T-cell (primary cell): ENCODE measurements at regions not wholly inside any gene's neighbourhood (a gene's known extent, or its start where the extent isn't known, plus 50 kb on each side); places are given as distances from the start of the nearest gene placed in this dataset.

Source experiments
- ATAC-seq, 4 experiments: fragments of 200-7000 bp in 3 of 4; fragments of 150-1000 bp in 1 of 4; cut with Tn5 transposase; replicated peaks in 1 of 4; 1 replicate in 3 of 4; 2 replicates in 1 of 4; pipeline ENCODE4 v1.10.0; 2021; ENCODE audit warnings: moderate library complexity in 3 of 4, mild to moderate bottlenecking in 2 of 4, moderate number of reproducible peaks in 1 of 4
- CTCF ChIA-PET, 2 donors: fragments of 300-600 bp; sonication (Branson Sonifier 250); formaldehyde crosslinking; loops; one replicate each; lab custom pipeline; 2022; ENCODE audit warnings: antibody characterized with exemption in 2 of 2; lab: Charles Lee
- POLR2A ChIA-PET, 2 donors: fragments of 300-600 bp; sonication (Branson Sonifier 250); formaldehyde crosslinking; loops; one replicate each; lab custom pipeline; 2022; ENCODE audit warnings: antibody characterized with exemption in 2 of 2; lab: Charles Lee
- DNase-seq, 35 experiments: peaks; one replicate each; pipeline versions ENCODE4 v3.0.0 to v3.0.0-alpha.2; 2013 to 2023
- H3K27ac ChIP-seq: one replicate; pipeline ENCODE4 v1.5.1; 2013; ENCODE audit warnings: low read length
- H3K27me3 ChIP-seq, 2 experiments: replicated peaks in 1 of 2; 1 replicate in 1 of 2; 2 replicates in 1 of 2; pipeline versions ENCODE4 v1.6.1 to v1.7.0; 2013; ENCODE audit warnings: low read length in 1 of 2, mixed read lengths in 1 of 2; ENCODE audit not compliant: control insufficient read depth in 2 of 2, insufficient read depth in 2 of 2; ENCODE audit errors: extremely low read depth in 1 of 2
- H3K36me3 ChIP-seq, 2 donors: 1 replicate in 1 of 2; 2 replicates in 1 of 2; pipeline versions ENCODE4 v1.6.1 to v1.7.0; 2013; ENCODE audit warnings: low read length in 1 of 2; ENCODE audit not compliant: control insufficient read depth in 2 of 2, insufficient read depth in 1 of 2; ENCODE audit errors: extremely low read depth in 1 of 2
- H3K4me1 ChIP-seq, 2 experiments: 1 replicate in 1 of 2; 2 replicates in 1 of 2; pipeline versions ENCODE4 v1.6.1 to v1.7.0; 2013; ENCODE audit warnings: low read length in 2 of 2, mixed read lengths in 1 of 2; ENCODE audit not compliant: insufficient read depth in 2 of 2, control insufficient read depth in 1 of 2; ENCODE audit errors: extremely low read depth in 1 of 2
- H3K4me3 ChIP-seq, 2 donors: 1 replicate in 1 of 2; 2 replicates in 1 of 2; pipeline versions ENCODE4 v1.5.1 to v1.7.0; 2013; ENCODE audit warnings: mild to moderate bottlenecking in 2 of 2, low read length in 1 of 2, moderate library complexity in 1 of 2; ENCODE audit not compliant: control insufficient read depth in 1 of 2; ENCODE audit errors: extremely low read depth in 1 of 2
- H3K9me3 ChIP-seq: 2 replicates; pipeline ENCODE4 v1.7.0; 2013
- H3K27ac Mint-ChIP-seq, 2 donors: one replicate each; pipeline ENCODE4 v1.8.0; 2020 to 2021; ENCODE audit warnings: mild to moderate bottlenecking in 2 of 2, mixed read lengths in 2 of 2
- H3K27me3 Mint-ChIP-seq, 2 donors: one replicate each; pipeline ENCODE4 v1.8.0; 2021 to 2022; ENCODE audit warnings: mixed read lengths in 2 of 2
- H3K36me3 Mint-ChIP-seq: one replicate; pipeline ENCODE4 v1.8.0; 2021; ENCODE audit warnings: mixed read lengths
- H3K4me1 Mint-ChIP-seq, 3 donors: one replicate each; pipeline ENCODE4 v1.8.0; 2020 to 2022; ENCODE audit warnings: mixed read lengths in 3 of 3, mild to moderate bottlenecking in 1 of 3
- H3K4me3 Mint-ChIP-seq, 3 donors: one replicate each; pipeline ENCODE4 v1.8.0; 2020 to 2022; ENCODE audit warnings: mild to moderate bottlenecking in 3 of 3, mixed read lengths in 3 of 3, moderate library complexity in 3 of 3
- H3K9me3 Mint-ChIP-seq, 3 donors: one replicate each; pipeline ENCODE4 v1.8.0; 2020 to 2022; ENCODE audit warnings: mixed read lengths in 3 of 3
- WGBS: methylation state at CpG from one replicate; pipeline ENCODE4 v1.1.5; 2013; ENCODE audit warnings: missing lambda C conversion rate; ENCODE audit not compliant: insufficient coverage; 5-methylcytosine and 5-hydroxymethylcytosine counted together

- H3K36me3 Mint-ChIP-seq: no peaks in the 10 kb centered on the region
- peaks cover 20 to 23% (median 22%) of the 10 kb centered on the region in 3 donors for H3K4me1 Mint-ChIP-seq
- ChIA-PET CTCF (interaction anchor here (0.8 to 2.4 kb wide), 4 partner anchors 15 to 304 kb away, joined by 3 to 9 read pairs (median 6); no protein-coding TSS in a partner anchor), POLR2A (no interaction called here)
- Histone ChIP-seq H3K27me3 (peaks cover 0 to 9% of the 10 kb centered on the region in 2 experiments), H3K4me1 (peaks cover 10 to 13% of the 10 kb centered on the region in 2 experiments), H3K36me3 (no peaks in the 10 kb centered on the region), H3K4me3 (no peak overlapping the region), H3K9me3 (peaks cover 3% of the 10 kb centered on the region), H3K27ac (no peak overlapping the region)
- DNase-seq (no peak), ATAC-seq (no peak)
- 98% methylated on average over 4 of the region's 5 CpGs for WGBS
- peaks cover 2 to 4% (median 3%) of the 10 kb centered on the region in 3 donors for H3K9me3 Mint-ChIP-seq
- no peak overlapping the region for H3K4me3 Mint-ChIP-seq
- no peak overlapping the region for H3K27ac Mint-ChIP-seq
- no peaks in the 10 kb centered on the region for H3K27me3 Mint-ChIP-seq
Observed at GRCh38 chr21:15521644-15522001, 208.2 kb upstream of the USP25 start.

DNA sequence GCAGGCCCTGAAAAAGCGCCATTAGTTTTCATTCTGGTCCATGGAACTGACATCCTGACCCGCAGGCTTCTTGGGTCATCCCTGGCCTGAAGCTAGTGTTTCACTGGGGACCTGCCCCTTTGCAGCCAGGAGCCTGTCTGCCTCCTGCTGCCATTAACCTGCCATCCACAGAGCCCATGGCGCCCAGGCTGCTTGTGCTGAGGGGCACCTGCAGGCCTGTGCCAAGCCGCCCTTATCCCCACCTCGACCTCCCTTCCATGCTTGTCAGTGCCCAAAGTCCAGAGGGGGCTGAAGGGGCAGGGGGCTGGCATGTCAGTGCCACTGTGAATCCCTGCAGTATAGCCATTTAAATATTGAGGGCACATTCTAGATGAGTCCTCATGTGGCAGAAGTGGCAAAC lies 207.6 kb upstream of the USP25 start:
- Histone ChIP-seq H3K27ac (no peak overlapping the region), H3K4me1 (peaks cover 15 to 16% of the 10 kb centered on the region in 2 experiments), H3K4me3 (no peak overlapping the region), H3K36me3 (no peaks in the 10 kb centered on the region), H3K9me3 (peaks cover 3% of the 10 kb centered on the region), H3K27me3 (peaks cover 0 to 9% of the 10 kb centered on the region in 2 experiments)
- CTCF ChIA-PET: interaction anchor here in 1 of 2 donors (2.4 kb wide), 2 partner anchors 31 to 39 kb away, joined by 9 read pairs; no protein-coding TSS in a partner anchor
- 100% methylated on average over 2 of the region's 5 CpGs for WGBS
- no peaks in the 10 kb centered on the region for H3K27me3 Mint-ChIP-seq
- H3K9me3 Mint-ChIP-seq: peaks cover 2 to 4% (median 3%) of the 10 kb centered on the region in 3 donors
- no peak overlapping the region for H3K27ac Mint-ChIP-seq
- H3K4me1 Mint-ChIP-seq: peaks cover 24 to 27% (median 24%) of the 10 kb centered on the region in 3 donors
- H3K36me3 Mint-ChIP-seq: no peaks in the 10 kb centered on the region
- H3K4me3 Mint-ChIP-seq: no peak overlapping the region
- no peak for ATAC-seq
- POLR2A ChIA-PET: no interaction called here
- no peak for DNase-seq

DNA sequence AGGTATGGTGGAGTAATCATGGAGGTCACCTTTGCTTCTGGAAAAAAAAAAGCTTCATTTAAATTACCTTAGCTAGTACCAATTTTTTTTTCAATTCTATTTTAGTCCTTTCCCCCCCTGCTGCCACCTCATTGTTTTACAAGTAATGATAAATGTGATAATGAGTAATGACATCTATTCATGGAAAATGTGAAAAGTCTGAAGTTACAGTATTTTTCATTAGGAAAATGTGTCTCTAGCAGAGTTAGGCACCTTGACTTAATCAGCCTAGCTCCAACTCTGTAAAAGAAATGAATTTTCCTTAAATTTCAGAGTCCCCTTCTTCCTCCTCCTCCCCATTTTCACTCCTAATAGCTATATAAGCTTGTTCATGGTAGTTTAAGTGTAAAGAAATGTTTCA lies 204.9 kb upstream of the USP25 start:
- H3K9me3 Mint-ChIP-seq: no peaks in the 10 kb centered on the region

GRCh38 chr21:15526798-15527197 lies 203.0 kb upstream of the USP25 start:
- Mint-ChIP-seq H3K9me3 (no peaks in the 10 kb centered on the region), H3K4me3 (no peak overlapping the region), H3K27ac (no peak overlapping the region), H3K36me3 (no peaks in the 10 kb centered on the region), H3K27me3 (no peaks in the 10 kb centered on the region), H3K4me1 (peaks cover 7 to 12% (median 10%) of the 10 kb centered on the region in 3 donors)
- ATAC-seq (no peak), DNase-seq (no peak)
- Histone ChIP-seq H3K4me3 (no peak overlapping the region), H3K27ac (no peak overlapping the region), H3K36me3 (no peaks in the 10 kb centered on the region), H3K4me1 (peaks cover 3 to 7% of the 10 kb centered on the region in 2 experiments), H3K9me3 (no peaks in the 10 kb centered on the region), H3K27me3 (peaks cover 0 to 4% of the 10 kb centered on the region in 2 experiments)
- ChIA-PET POLR2A (interaction anchor here in 1 of 2 donors (0.6 kb wide), 1 partner anchor 22 kb away, joined by 3 read pairs; no protein-coding TSS in a partner anchor), CTCF (interaction anchor here (0.6 kb wide), 2 partner anchors 124 to 715 kb away, joined by 3 to 8 read pairs; no protein-coding TSS in a partner anchor)
- no CpG with 5 or more reads among the region's 2 CpGs for WGBS

More for the DNA sequence above, 204.9 kb upstream of the USP25 start:
- Mint-ChIP-seq H3K27ac (no peak overlapping the region), H3K4me3 (no peak overlapping the region), H3K4me1 (peaks cover 23 to 24% (median 24%) of the 10 kb centered on the region in 3 donors), H3K27me3 (no peaks in the 10 kb centered on the region), H3K36me3 (no peaks in the 10 kb centered on the region)
- Histone ChIP-seq H3K4me1 (peaks cover 13 to 16% of the 10 kb centered on the region in 2 experiments), H3K9me3 (no peaks in the 10 kb centered on the region), H3K4me3 (no peak overlapping the region), H3K27me3 (peaks cover 0 to 9% of the 10 kb centered on the region in 2 experiments), H3K27ac (no peak overlapping the region), H3K36me3 (no peaks in the 10 kb centered on the region)
- ChIA-PET CTCF (interaction anchor here in 1 of 2 donors (0.8 kb wide), 1 partner anchor 8 kb away, joined by 4 read pairs; no protein-coding TSS in a partner anchor), POLR2A (no interaction called here)
- ATAC-seq: no peak
- no peak for DNase-seq

DNA sequence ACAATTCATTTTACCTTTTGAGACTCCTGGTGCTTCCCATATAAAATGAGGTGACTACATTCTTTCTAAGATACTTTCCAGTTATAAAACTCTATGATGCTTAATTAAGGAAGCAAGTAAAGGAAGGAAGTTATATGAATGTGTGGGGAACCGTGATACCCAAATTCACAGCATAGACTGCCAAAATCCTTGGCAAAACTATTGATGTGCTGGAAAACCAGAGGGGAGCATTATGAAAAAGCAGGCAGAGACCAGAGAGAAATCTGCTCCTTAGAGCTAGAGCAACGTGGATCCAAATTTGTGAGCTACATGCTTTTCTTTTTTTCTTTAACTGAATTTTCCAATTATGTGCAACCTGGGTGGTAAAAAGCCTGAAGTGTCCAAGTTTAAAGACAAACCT lies 201.4 kb upstream of the USP25 start:
- 43% methylated on average over 1 of the region's 2 CpGs for WGBS
- H3K27ac Mint-ChIP-seq: no peak overlapping the region

DNA sequence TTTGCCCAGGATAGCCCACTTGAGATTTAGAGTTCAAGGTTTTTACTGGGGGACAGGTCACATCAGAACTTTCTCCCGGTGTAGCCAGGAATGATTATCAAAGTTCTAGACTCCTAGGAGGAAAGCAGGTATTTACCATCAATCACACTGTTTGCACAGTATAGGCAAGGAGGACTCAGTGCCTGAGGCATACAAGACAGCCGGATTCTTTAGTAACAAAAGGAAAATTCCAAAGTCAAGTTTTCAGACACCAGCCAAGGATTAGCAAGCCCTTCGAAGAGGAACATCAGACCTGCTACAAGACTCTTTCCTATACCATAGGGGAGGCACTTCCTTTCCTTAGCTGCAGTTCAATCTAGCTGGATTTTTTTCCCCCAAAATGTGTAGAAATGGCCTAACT lies 197.8 kb upstream of the USP25 start:
- Mint-ChIP-seq H3K4me1 (peaks cover 7 to 13% (median 11%) of the 10 kb centered on the region in 3 donors), H3K27ac (no peak overlapping the region), H3K4me3 (no peak overlapping the region), H3K27me3 (peaks cover 0 to 1% of the 10 kb centered on the region in 2 donors), H3K36me3 (no peaks in the 10 kb centered on the region), H3K9me3 (no peaks in the 10 kb centered on the region)
- H3K36me3 ChIP-seq: no peaks in the 10 kb centered on the region
- H3K9me3 ChIP-seq: no peaks in the 10 kb centered on the region
- 100% methylated on average over 1 of the region's 3 CpGs for WGBS
- H3K27me3 ChIP-seq: no peaks in the 10 kb centered on the region
- ChIA-PET CTCF (interaction anchor here in 1 of 2 donors (0.6 kb wide), 1 partner anchor 8 kb away, joined by 4 read pairs; no protein-coding TSS in a partner anchor), POLR2A (no interaction called here)
- ATAC-seq (no peak), DNase-seq (no peak)
- H3K4me3 ChIP-seq: no peak overlapping the region
- H3K27ac ChIP-seq: no peak overlapping the region
- H3K4me1 ChIP-seq: peaks cover under 1 to 6% of the 10 kb centered on the region in 2 experiments

More for the DNA sequence above, 201.4 kb upstream of the USP25 start:
- Histone ChIP-seq H3K36me3 (no peaks in the 10 kb centered on the region), H3K9me3 (no peaks in the 10 kb centered on the region), H3K27me3 (no peaks in the 10 kb centered on the region), H3K4me1 (peaks cover 3 to 7% of the 10 kb centered on the region in 2 experiments), H3K27ac (no peak overlapping the region), H3K4me3 (no peak overlapping the region)
- Mint-ChIP-seq H3K27me3 (no peaks in the 10 kb centered on the region), H3K36me3 (no peaks in the 10 kb centered on the region), H3K4me1 (peaks cover 7 to 12% (median 10%) of the 10 kb centered on the region in 3 donors), H3K4me3 (no peak overlapping the region), H3K9me3 (no peaks in the 10 kb centered on the region)
- no peak for DNase-seq
- POLR2A ChIA-PET: no interaction called here
- no peak for ATAC-seq
- CTCF ChIA-PET: no interaction called here
